Neural cell (in vitro differentiated cells): ENCODE measurements at regions not wholly inside any gene's neighbourhood (a gene's known extent, or its start where the extent isn't known, plus 50 kb on each side); places are given as distances from the start of the nearest gene placed in this dataset.
"Not testable (repeated sequence)": the region's sequence is repeated elsewhere in the genome, so short reads cannot be mapped to it uniquely, and the experiment has no call there.

Source experiments
- EP300 ChIP-seq: fragments of 450-650 bp; conservative IDR thresholded peaks from 2 replicates; pipeline ENCODE4 v1.6.1; 2014; ENCODE audit warnings: antibody characterized with exemption, mild to moderate bottlenecking, moderate library complexity; ENCODE audit not compliant: poor library complexity, severe bottlenecking
- EZH2 ChIP-seq: fragments of 200-600, 300-800 bp; shearing (Covaris generic), sonication (generic); IDR thresholded peaks from 2 replicates; pipeline ENCODE4 v1.6.1; 2014; ENCODE audit warnings: antibody characterized with exemption, low read length, borderline replicate concordance, mild to moderate bottlenecking; ENCODE audit not compliant: insufficient read depth, poor library complexity, severe bottlenecking
- MXI1 ChIP-seq: fragments of 450-650 bp; conservative IDR thresholded peaks from 2 replicates; pipeline ENCODE4 v1.6.1; 2014; ENCODE audit warnings: antibody characterized with exemption, mild to moderate bottlenecking; ENCODE audit not compliant: poor library complexity, severe bottlenecking
- POLR2AphosphoS5 ChIP-seq: IDR thresholded peaks from 2 replicates; pipeline ENCODE4 v1.6.1; 2012
- RAD21 ChIP-seq: fragments of 450-650 bp; conservative IDR thresholded peaks from 2 replicates; pipeline ENCODE4 v1.6.1; 2014; ENCODE audit warnings: antibody characterized with exemption, mild to moderate bottlenecking, moderate library complexity
- SMC3 ChIP-seq: fragments of 450-650 bp; conservative IDR thresholded peaks from 2 replicates; pipeline ENCODE4 v1.6.1; 2014; ENCODE audit warnings: antibody characterized with exemption, mild to moderate bottlenecking, moderate library complexity; ENCODE audit not compliant: poor library complexity
- TAF1 ChIP-seq: IDR thresholded peaks from 2 replicates; pipeline ENCODE4 v1.6.1; 2012; ENCODE audit warnings: low read depth
- TF ChIP-seq, protein P1 (sequence below): fragments of 450-650 bp; IDR thresholded peaks from 2 replicates; pipeline ENCODE4 v1.5.1; 2014; ENCODE audit warnings: antibody characterized with exemption, mild to moderate bottlenecking, moderate library complexity; ENCODE audit not compliant: poor library complexity, severe bottlenecking
- TF ChIP-seq, protein P2 (sequence below): IDR thresholded peaks from 2 replicates; pipeline ENCODE4 v1.6.1; 2012; ENCODE audit warnings: borderline replicate concordance

DNA sequence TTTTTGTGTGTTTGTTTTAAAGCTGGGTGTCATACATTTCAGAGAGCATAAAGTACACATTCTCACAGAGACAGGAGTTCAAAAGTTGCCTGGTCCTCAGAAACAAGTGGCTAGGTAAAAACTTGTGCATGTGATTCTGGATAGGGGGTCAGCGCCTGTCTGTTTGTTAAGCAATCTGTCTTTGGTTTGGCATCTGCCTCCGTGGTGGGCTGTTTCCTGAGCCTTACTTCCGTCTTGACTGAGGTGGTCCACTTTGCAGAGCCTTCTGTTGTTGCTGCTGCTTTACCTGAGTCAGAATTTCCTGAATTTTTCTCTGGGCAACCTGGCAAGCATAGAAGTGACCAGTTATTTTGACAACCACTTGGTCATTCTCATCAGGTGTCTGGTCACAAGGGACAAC lies 73.8 kb upstream of the RPS6KA2 start:
- TF ChIP-seq, protein P1, sequence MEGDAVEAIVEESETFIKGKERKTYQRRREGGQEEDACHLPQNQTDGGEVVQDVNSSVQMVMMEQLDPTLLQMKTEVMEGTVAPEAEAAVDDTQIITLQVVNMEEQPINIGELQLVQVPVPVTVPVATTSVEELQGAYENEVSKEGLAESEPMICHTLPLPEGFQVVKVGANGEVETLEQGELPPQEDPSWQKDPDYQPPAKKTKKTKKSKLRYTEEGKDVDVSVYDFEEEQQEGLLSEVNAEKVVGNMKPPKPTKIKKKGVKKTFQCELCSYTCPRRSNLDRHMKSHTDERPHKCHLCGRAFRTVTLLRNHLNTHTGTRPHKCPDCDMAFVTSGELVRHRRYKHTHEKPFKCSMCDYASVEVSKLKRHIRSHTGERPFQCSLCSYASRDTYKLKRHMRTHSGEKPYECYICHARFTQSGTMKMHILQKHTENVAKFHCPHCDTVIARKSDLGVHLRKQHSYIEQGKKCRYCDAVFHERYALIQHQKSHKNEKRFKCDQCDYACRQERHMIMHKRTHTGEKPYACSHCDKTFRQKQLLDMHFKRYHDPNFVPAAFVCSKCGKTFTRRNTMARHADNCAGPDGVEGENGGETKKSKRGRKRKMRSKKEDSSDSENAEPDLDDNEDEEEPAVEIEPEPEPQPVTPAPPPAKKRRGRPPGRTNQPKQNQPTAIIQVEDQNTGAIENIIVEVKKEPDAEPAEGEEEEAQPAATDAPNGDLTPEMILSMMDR = not testable (repeated sequence)
- not testable (repeated sequence) for TF ChIP-seq EP300, POLR2AphosphoS5, TAF1, EZH2, SMC3, RAD21, MXI1
- TF ChIP-seq, protein P2, sequence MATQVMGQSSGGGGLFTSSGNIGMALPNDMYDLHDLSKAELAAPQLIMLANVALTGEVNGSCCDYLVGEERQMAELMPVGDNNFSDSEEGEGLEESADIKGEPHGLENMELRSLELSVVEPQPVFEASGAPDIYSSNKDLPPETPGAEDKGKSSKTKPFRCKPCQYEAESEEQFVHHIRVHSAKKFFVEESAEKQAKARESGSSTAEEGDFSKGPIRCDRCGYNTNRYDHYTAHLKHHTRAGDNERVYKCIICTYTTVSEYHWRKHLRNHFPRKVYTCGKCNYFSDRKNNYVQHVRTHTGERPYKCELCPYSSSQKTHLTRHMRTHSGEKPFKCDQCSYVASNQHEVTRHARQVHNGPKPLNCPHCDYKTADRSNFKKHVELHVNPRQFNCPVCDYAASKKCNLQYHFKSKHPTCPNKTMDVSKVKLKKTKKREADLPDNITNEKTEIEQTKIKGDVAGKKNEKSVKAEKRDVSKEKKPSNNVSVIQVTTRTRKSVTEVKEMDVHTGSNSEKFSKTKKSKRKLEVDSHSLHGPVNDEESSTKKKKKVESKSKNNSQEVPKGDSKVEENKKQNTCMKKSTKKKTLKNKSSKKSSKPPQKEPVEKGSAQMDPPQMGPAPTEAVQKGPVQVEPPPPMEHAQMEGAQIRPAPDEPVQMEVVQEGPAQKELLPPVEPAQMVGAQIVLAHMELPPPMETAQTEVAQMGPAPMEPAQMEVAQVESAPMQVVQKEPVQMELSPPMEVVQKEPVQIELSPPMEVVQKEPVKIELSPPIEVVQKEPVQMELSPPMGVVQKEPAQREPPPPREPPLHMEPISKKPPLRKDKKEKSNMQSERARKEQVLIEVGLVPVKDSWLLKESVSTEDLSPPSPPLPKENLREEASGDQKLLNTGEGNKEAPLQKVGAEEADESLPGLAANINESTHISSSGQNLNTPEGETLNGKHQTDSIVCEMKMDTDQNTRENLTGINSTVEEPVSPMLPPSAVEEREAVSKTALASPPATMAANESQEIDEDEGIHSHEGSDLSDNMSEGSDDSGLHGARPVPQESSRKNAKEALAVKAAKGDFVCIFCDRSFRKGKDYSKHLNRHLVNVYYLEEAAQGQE = not testable (repeated sequence)
